WTC11 (cell line): ENCODE measurements at regions not wholly inside any gene's neighbourhood (a gene's known extent, or its start where the extent isn't known, plus 50 kb on each side); places are given as distances from the start of the nearest gene placed in this dataset.

Experiments
- ATAC-seq: fragments of 200-7000 bp; cut with Tn5 transposase; 2 replicates; pipeline ENCODE4 v1.10.0; 2021; ENCODE audit warnings: mild to moderate bottlenecking, moderate library complexity
- CTCF ChIA-PET: fragments of 300-600 bp; sonication (Branson Sonifier 250); formaldehyde crosslinking; loops from one replicate; lab custom pipeline; 2021; ENCODE audit warnings: antibody characterized with exemption; lab: Charles Lee
- POLR2A ChIA-PET: fragments of 350-600 bp; sonication (Branson Sonifier 250); formaldehyde crosslinking; loops from one replicate; lab custom pipeline; 2021; ENCODE audit warnings: antibody characterized with exemption; lab: Charles Lee
- DNase-seq: peaks from one replicate; pipeline ENCODE4 v3.0.0; 2021; ENCODE audit warnings: low spot score
- H3K27ac Mint-ChIP-seq: 2 replicates; pipeline ENCODE4 v1.8.0; 2021; ENCODE audit warnings: mixed read lengths
- H3K27me3 Mint-ChIP-seq: 2 replicates; pipeline ENCODE4 v1.8.0; 2021; ENCODE audit warnings: low read depth, mild to moderate bottlenecking, moderate library complexity, mixed read lengths
- H3K36me3 Mint-ChIP-seq: 2 replicates; pipeline ENCODE4 v1.8.0; 2021; ENCODE audit warnings: mixed read lengths
- H3K4me1 Mint-ChIP-seq: 2 replicates; pipeline ENCODE4 v1.8.0; 2022; ENCODE audit warnings: mixed read lengths
- H3K4me3 Mint-ChIP-seq: 2 replicates; pipeline ENCODE4 v1.8.0; 2021; ENCODE audit warnings: mild to moderate bottlenecking, moderate library complexity, mixed read lengths
- H3K9me3 Mint-ChIP-seq: 2 replicates; pipeline ENCODE4 v1.8.0; 2021; ENCODE audit warnings: mixed read lengths
- E2F4 ChIP-seq: sonication (generic); formaldehyde crosslinking; IDR thresholded peaks from 2 replicates; pipeline ENCODE4 v1.8.1; 2022; ENCODE audit warnings: low read depth, mild to moderate bottlenecking, moderate library complexity, missing genetic modification reagents, borderline replicate concordance
- E2F5 ChIP-seq: sonication (generic); formaldehyde crosslinking; IDR thresholded peaks from 2 replicates; pipeline ENCODE4 v1.8.1; 2022; ENCODE audit warnings: mild to moderate bottlenecking, moderate library complexity, missing genetic modification reagents
- FOXJ3 ChIP-seq: sonication (generic); formaldehyde crosslinking; IDR thresholded peaks from 2 replicates; pipeline ENCODE4 v1.9.0; 2021; ENCODE audit warnings: missing genetic modification reagents, mild to moderate bottlenecking, borderline replicate concordance
- GABPB1 ChIP-seq: sonication (generic); formaldehyde crosslinking; IDR thresholded peaks from 2 replicates; pipeline ENCODE4 v1.8.1; 2023; ENCODE audit warnings: mild to moderate bottlenecking, missing genetic modification reagents
- JAZF1 ChIP-seq: fragments of 250-450 bp; sonication (Bioruptor Pico); IDR thresholded peaks from 2 replicates; pipeline ENCODE4 v1.9.0; 2021; ENCODE audit warnings: moderate library complexity, mild to moderate bottlenecking, inconsistent platforms
- MXD4 ChIP-seq: fragments of 250-450 bp; sonication (Bioruptor Pico); IDR thresholded peaks from 2 replicates; pipeline ENCODE4 v1.8.0; 2021; ENCODE audit warnings: mild to moderate bottlenecking, moderate library complexity, borderline replicate concordance
- NR2C2 ChIP-seq: sonication (generic); formaldehyde crosslinking; IDR thresholded peaks from 2 replicates; pipeline ENCODE4 v1.8.0; 2022; ENCODE audit warnings: mild to moderate bottlenecking, missing genetic modification reagents
- OVOL2 ChIP-seq: fragments of 250-450 bp; sonication (Bioruptor Pico); IDR thresholded peaks from 2 replicates; pipeline ENCODE4 v1.9.0; 2021; ENCODE audit warnings: mild to moderate bottlenecking, borderline replicate concordance
- PREB ChIP-seq: sonication (generic); formaldehyde crosslinking; IDR thresholded peaks from 2 replicates; pipeline ENCODE4 v1.8.1; 2022; ENCODE audit warnings: mild to moderate bottlenecking, missing genetic modification reagents, moderate library complexity, borderline replicate concordance
- RELA ChIP-seq: sonication (generic); formaldehyde crosslinking; IDR thresholded peaks from 2 replicates; pipeline ENCODE4 v1.8.1; 2022; ENCODE audit warnings: missing genetic modification reagents, mild to moderate bottlenecking, borderline replicate concordance
- ZNF317 ChIP-seq: sonication (generic); formaldehyde crosslinking; IDR thresholded peaks from 2 replicates; pipeline ENCODE4 v1.8.1; 2023; ENCODE audit warnings: low read depth, mild to moderate bottlenecking, moderate library complexity, missing genetic modification reagents, borderline replicate concordance
- ZSCAN18 ChIP-seq: fragments of 250-450 bp; sonication (Bioruptor Pico); IDR thresholded peaks from 2 replicates; pipeline ENCODE4 v2.1.2; 2022; ENCODE audit warnings: mild to moderate bottlenecking, moderate library complexity
- TF ChIP-seq, protein P1 (sequence below): fragments of 250-450 bp; sonication (Bioruptor Pico); IDR thresholded peaks from 2 replicates; pipeline ENCODE4 v1.9.0; 2021; ENCODE audit warnings: mild to moderate bottlenecking, borderline replicate concordance
- TF ChIP-seq, protein P2 (sequence below): fragments of 250-450 bp; sonication (Bioruptor Pico); conservative IDR thresholded peaks from 2 replicates; pipeline ENCODE4 v1.9.0; 2021; ENCODE audit warnings: mild to moderate bottlenecking

DNA sequence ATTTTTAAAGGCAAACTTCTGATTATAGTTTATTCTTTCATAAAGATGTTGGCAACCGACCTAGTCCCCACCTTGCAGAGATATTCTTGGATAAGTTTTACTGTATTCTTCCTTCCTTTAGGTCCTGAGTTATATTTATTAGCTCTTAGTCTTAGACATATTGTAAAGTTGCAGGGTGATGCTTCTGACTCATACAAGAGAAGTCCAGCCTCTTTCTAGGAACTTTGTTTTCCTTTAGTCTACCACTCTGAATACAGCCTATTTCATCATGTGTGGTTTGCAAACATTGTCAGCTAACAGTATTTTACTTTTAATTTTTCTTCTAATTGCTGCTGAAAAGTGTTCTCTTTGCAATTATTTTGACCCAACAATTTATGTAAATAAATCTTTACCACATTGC lies 686.7 kb downstream of the COL12A1 start:
- no peak overlapping the region for H3K4me3 Mint-ChIP-seq
- ATAC-seq = no peak
- H3K36me3 Mint-ChIP-seq = no peaks in the 10 kb centered on the region
- ChIA-PET CTCF (no interaction called here), POLR2A (no interaction called here)
- no peak for DNase-seq
- peaks cover 22% of the 10 kb centered on the region for H3K9me3 Mint-ChIP-seq
- no peaks in the 10 kb centered on the region for H3K27me3 Mint-ChIP-seq
- no peaks in the 10 kb centered on the region for H3K4me1 Mint-ChIP-seq
- TF ChIP-seq ZSCAN18 (CRISPR knock-in tag) = no peak
- TF ChIP-seq NR2C2 = no peak
- TF ChIP-seq GABPB1 (CRISPR knock-in tag) = peak; percentile 69
- no peak for TF ChIP-seq JAZF1 (CRISPR knock-in tag)
- H3K27ac Mint-ChIP-seq = no peak overlapping the region

- no peak for DNase-seq
- no peak for TF ChIP-seq FOXJ3 (CRISPR knock-in tag)
- ChIA-PET CTCF (no interaction called here), POLR2A (no interaction called here)
- H3K27ac Mint-ChIP-seq = no peak overlapping the region
- no peaks in the 10 kb centered on the region for H3K4me1 Mint-ChIP-seq
- no peaks in the 10 kb centered on the region for H3K36me3 Mint-ChIP-seq
- H3K4me3 Mint-ChIP-seq = no peak overlapping the region
- H3K27me3 Mint-ChIP-seq = no peaks in the 10 kb centered on the region; the same call in 1 of the 2 replicates
- H3K9me3 Mint-ChIP-seq = peaks cover 26% of the 10 kb centered on the region
- no peak for ATAC-seq
Observed at GRCh38 chr6:74518035-74518434, 687.8 kb downstream of the COL12A1 start.

DNA sequence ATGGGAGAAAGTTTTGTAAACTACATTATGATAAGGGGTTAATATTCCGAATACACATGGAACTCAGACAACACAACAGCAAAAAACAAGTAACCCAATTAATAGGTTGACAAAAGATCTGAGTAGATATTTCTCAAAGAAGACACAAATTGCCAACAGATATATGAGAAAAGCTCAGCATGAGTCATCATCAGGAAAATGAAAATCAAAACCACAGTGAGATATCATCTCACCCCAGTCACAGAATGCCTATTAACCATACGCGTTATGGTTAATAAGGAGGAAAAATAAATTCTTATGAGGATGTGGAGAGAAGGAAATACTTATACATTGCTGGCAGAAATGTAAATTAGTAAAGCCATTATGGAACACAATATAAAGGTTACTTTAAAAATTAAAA lies 695.0 kb downstream of the COL12A1 start:
- Mint-ChIP-seq H3K4me3 (no peak overlapping the region), H3K9me3 (peaks cover 62% of the 10 kb centered on the region), H3K4me1 (no peaks in the 10 kb centered on the region), H3K27ac (no peak overlapping the region), H3K27me3 (no peaks in the 10 kb centered on the region; the same call in 1 of the 2 replicates), H3K36me3 (peaks cover 5% of the 10 kb centered on the region; the same call in 1 of the 2 replicates)
- CTCF ChIA-PET = no interaction called here
- POLR2A ChIA-PET = no interaction called here
- ATAC-seq (no peak), DNase-seq (no peak)
- TF ChIP-seq E2F4 (CRISPR knock-in tag) = no peak
- TF ChIP-seq E2F5 = no peak
- TF ChIP-seq MXD4 = no peak
- TF ChIP-seq PREB (CRISPR knock-in tag) = no peak
- TF ChIP-seq ZNF317 (CRISPR knock-in tag) = no peak
- TF ChIP-seq, protein P1, sequence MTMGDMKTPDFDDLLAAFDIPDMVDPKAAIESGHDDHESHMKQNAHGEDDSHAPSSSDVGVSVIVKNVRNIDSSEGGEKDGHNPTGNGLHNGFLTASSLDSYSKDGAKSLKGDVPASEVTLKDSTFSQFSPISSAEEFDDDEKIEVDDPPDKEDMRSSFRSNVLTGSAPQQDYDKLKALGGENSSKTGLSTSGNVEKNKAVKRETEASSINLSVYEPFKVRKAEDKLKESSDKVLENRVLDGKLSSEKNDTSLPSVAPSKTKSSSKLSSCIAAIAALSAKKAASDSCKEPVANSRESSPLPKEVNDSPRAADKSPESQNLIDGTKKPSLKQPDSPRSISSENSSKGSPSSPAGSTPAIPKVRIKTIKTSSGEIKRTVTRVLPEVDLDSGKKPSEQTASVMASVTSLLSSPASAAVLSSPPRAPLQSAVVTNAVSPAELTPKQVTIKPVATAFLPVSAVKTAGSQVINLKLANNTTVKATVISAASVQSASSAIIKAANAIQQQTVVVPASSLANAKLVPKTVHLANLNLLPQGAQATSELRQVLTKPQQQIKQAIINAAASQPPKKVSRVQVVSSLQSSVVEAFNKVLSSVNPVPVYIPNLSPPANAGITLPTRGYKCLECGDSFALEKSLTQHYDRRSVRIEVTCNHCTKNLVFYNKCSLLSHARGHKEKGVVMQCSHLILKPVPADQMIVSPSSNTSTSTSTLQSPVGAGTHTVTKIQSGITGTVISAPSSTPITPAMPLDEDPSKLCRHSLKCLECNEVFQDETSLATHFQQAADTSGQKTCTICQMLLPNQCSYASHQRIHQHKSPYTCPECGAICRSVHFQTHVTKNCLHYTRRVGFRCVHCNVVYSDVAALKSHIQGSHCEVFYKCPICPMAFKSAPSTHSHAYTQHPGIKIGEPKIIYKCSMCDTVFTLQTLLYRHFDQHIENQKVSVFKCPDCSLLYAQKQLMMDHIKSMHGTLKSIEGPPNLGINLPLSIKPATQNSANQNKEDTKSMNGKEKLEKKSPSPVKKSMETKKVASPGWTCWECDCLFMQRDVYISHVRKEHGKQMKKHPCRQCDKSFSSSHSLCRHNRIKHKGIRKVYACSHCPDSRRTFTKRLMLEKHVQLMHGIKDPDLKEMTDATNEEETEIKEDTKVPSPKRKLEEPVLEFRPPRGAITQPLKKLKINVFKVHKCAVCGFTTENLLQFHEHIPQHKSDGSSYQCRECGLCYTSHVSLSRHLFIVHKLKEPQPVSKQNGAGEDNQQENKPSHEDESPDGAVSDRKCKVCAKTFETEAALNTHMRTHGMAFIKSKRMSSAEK = no peak
- TF ChIP-seq RELA = no peak
- TF ChIP-seq, protein P2, sequence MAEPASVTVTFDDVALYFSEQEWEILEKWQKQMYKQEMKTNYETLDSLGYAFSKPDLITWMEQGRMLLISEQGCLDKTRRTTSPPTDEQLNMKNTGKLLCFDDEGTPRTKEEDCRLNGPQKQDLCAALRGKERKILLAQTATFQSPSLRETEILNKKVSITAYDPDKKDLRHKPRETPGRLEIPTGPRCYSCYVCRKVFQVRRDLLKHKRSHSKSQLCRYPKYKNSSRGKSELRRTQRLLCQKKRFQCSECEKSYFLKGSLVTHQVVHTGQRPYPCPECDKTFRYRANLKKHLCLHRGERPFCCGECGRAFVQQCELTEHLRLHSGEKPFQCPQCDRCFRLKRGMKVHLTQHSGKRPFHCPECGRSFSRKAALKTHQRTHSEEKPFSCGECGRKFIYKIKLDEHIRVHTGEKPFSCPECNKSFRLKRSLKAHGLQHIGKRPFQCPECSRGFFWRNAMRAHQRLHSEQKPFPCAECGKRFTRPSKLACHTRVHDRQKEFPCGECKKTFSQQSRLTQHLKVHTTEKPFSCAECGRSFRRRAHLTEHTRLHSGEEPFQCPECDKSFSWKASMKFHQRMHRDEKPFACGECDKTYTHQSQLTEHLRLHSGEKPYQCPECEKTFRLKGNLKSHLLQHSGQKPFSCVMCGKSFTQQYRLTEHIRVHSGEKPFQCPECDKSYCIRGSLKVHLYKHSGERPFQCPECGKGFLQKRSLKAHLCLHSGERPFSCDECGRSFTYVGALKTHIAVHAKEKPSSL (CRISPR knock-in tag) = no peak
- no peak for TF ChIP-seq OVOL2 (CRISPR knock-in tag)
